GM19397 (cell line): ENCODE measurements at regions not wholly inside any gene's neighbourhood (a gene's known extent, or its start where the extent isn't known, plus 50 kb on each side); places are given as distances from the start of the nearest gene placed in this dataset.

ENCODE experiments used
- ATAC-seq: cut with Tn5 transposase; IDR thresholded peaks from one replicate; pipeline ENCODE4 v1.9.1; 2021; ENCODE audit warnings: mild to moderate bottlenecking, moderate library complexity; ENCODE audit not compliant: unreplicated experiment

GRCh38 chr17:36727577-36727976, 126.2 kb downstream of the MRM1 start:
- ATAC-seq = no peak

DNA sequence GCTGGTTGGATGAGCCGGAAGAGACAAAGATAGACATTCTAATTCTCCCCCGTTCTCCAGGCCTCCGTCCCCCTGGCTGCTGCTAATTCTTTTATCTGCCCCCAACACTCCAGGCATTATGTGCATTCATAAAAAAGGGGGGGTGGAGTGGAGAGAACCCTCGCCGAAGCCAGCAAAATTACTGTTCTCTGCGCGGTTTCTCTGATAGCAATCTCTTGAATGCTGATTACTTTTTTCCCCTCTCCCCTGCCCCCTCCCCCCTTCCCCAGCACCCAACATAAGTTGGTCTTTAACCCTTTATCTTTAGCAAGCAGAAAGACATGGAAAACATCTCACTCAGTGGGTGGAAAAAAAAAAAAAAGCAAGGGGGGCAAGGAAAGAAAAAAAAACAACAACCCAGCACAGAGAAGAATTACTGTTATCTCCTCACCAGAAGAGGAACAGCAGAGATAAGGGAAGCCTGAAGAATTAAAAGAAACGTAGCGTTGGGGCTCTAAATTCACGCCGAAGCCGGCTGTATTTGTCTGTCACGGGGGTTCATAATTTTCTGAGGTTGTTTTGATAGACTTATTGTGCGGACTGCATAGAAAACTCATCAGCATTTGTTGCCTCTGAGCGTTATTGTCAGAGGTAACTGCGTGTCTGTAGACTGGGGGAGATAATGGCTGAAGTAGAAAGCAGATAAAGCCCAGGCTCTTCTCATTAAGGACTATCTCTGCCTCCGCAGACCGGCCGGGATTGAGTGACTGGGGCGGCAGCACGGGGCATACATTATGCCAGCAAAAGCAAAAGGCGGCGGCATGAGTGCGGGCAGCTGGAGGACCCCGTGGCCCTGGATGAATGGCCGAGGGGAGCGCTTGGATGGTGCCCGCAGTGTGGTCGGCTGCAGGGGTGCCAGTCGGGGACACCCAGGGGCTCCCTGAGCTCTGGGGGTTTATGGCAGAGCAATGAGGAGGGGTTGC, 126.9 kb downstream of the MRM1 start:
- no peak for ATAC-seq

DNA sequence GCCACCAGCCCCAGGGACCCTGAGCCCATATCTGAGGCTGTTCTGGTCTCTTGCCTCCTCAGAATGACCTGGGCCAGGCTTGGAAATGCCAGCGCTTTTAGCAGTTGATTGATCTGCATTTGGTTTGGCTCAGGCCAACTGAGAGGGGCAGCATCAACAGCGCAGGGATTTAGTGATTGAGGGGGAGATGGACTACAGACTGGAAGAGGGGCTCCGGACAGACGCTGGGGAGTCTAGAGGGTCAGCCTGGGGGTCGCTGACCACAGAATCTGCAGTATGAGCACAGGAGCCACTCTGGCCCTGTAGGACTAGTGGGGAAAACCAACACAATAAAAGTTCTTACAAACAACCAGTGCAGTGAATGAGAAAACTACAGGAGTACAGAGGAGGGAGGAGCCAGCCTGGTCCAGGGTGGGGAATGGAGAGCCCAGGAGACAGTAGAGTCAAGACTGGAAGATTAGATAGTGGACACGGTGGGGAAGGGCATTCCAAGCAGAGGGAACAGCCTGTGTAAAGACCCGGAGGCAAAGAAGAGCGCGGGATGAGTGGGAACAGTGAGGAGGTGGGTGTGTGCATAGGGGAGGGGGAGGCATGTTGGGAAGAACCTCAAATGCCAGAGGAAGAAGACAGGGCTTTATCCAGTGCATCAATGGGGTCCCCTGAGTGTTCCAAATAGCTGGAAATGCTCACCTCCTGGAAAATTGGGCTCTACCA, 128.9 kb downstream of the MRM1 start:
- no peak for ATAC-seq

GRCh38 chr17:36730857-36731490, 129.6 kb downstream of the MRM1 start:
- ATAC-seq = no peak

DNA sequence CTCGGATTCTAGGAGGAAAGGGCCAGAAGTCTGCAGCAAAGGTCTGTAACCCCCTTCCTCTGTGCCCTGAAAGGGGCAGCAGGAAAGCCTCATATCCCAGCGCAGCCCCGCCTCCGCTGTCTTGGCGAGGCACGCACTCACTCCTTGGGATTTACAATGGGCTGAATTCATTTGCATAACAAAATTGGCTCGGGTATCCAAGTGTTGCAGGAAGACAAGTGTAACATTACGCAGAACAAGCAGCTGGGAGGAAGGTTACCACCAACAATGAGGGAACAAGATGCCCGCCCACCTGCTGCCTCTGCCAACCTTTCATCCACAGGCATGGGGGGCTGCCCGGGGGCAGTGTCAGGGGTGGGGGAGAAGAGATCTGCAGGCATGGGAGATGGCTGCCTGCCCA, 130.4 kb downstream of the MRM1 start:
- ATAC-seq = no peak

DNA sequence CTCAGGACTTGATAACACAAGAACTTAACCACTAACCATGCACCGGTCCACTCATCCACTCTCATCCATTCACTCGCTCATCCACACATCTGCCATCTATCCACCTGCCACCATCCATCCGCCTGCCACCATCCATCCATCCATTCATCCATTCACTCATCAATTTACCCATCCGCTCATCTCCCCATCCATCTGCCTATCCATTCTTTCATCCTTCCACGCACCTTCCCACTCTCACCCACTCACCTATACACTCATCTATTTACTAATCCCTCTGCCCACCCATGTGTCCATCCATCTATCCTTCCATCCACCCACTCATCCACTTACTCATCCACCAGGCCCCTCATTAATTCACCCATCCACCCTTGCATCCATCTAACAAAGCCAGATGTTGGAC, 131.0 kb downstream of the MRM1 start:
- no peak for ATAC-seq

DNA sequence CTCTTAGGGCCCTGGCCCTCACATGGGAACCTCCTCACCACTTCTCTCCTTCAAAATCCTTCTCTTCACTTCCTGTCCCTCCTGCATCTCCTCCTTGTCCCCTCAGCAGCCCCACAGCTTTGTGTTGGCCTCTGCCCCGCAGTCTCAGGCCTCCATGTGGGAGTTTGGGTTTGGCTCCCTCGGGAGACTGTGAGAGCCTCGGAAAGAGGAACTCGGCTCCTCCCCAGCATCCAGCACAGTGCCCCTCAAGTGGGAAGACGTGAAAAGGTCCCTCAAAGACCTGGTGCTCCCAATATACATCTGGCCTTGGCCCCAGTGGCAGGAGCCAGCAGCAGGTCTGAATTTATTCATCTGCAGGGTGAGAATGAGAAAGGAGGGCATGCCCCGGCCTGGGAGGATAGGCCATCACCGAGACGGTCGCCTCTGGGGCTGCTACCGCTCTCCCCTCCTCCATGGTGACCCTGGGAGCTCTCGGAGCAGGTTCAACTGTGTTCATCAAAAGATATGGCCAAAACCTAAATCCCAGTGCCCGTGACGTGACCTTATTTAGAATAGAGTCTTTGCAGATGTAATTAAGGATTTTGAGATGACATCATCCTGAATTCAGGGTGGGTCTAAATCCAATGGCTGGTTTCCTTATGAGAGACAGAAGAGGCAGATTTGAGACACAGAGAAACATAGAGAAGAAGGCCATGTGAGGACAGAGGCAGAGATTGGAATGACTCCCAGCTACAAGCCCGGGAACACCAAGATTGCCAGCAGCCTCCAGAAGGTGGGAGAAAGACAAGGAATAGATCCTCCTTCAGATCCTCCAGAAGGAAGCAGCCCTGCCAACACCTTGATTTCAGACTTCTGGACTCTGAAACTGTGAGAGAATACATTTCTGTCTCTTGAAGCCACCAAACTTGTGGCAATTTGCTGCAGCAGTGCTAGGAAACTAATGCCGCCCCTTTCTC, 135.1 kb downstream of the MRM1 start:
- no peak for ATAC-seq

- ATAC-seq = no peak
Measured at GRCh38 chr17:36739208-36739607, 137.8 kb downstream of the MRM1 start.

DNA sequence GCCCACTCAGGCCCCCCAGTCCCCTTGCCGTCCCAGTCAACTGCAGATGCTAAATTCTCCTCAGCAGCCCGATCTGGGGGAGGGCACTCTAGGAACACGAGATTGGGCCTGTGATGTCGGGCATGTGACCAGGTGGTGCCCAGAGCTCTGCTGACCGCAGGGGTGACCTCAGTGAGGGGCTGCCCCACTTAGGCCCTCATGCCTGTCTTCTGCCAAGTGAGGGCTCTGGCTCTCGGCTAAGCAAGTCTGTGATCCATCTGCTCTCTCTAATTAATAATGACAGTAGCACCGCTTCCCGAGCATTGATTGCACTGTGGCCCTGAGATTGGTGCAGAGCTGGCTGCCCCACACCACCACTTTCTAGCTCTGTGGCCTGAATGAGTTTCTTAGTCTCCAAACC, 138.8 kb downstream of the MRM1 start:
- ATAC-seq = no peak

DNA sequence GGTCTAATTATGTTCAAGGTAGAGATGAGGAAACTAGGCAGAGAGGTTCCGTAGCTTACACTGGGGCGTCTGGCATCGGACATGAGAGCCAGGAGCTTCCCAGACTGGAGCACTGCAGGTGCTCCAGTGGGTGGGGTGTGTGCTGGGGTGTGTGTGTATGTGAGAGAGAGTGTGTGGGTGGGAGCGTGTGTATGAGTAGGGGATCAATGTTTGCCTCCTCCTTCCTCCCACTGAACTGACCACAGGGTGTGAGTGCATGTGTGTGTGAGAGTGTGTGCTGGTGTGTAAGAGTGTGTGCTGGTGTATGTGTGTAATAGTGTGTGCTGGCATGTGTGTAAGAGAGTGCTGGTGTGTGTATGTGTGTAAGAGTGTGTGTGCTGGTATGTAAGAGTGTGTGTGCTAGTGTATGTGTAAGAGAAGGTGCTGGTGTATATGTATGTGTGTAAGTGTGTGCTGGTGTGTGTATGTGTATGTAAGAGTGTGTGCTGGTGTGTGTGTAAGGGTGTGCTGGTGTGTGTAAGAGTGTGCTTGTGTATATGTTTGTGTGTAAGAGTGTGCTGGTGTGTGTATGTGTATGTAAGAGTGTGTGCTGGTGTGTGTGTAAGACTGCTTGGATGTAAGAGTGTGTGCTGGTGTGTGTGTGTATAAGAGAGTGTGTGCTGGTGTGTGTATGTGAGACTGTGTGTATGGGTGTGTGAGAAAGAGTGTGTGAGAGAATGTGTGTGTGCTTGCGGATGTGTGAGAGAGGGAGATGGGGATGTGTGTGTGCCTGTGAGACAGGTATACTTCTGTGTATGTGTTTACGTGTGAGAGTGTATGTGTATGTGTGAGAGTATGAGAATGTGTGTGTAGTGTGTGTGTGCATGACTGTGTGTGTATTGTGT, 139.9 kb downstream of the MRM1 start:
- ATAC-seq = no peak

DNA sequence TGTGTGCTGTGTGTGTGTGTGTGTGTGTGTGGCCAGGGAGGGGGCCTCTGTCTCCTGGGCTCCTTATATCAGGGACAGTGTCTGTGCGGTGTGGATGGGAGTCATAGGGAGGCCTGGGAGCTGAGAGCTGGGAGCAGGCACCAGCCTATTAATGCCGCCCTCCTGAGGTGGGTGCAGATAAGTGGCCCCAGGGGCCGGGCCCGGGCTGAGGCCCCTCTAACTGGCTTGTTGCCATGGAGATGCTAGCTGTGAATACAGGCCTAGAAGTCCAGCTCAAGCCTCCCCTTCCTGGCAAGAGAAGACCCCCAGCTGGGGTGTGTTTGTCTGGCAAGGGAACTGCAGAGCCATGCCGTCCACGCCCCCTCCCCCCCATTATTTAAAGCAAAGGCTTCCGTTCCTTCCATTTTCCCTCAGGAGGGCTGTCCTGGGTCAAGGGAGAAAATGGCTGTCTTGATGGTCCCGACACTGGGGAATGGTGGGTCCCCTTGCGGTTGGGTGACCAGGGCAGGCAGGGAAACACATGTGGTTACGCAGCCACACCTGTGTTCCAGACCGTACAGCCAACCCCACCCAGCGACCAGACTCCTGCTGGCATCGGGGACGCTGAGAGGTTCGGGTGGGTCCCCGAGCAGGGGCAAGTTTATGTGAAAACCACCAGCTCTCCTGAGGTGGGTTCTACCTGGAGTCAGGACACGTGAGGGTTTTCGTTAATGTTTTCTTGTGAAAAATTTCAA, 141.1 kb downstream of the MRM1 start:
- ATAC-seq = no peak

DNA sequence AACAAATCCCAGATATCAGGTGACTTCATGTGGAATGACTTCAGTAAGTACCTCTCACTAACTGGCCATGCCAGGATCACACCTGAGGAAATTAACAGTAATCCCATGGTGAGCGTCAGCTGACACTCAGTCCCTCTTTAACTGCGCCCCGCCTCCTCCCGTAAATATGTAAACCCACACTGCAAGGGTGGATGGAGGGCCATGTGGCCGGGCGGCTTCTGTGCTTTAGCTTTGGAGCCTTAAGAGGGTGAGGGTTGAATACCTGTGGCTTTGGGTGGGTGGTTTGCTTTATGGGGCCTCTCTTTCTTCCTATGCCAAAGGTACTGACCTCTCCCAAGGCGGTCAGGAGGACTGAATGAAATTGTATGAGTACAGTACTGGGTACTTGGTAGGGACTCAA, 141.7 kb downstream of the MRM1 start:
- ATAC-seq = no peak

- ATAC-seq = no peak
Measured at GRCh38 chr17:36746381-36747053, 145.1 kb downstream of the MRM1 start.

GRCh38 chr17:36747861-36748260, 146.5 kb downstream of the MRM1 start:
- no peak for ATAC-seq

DNA sequence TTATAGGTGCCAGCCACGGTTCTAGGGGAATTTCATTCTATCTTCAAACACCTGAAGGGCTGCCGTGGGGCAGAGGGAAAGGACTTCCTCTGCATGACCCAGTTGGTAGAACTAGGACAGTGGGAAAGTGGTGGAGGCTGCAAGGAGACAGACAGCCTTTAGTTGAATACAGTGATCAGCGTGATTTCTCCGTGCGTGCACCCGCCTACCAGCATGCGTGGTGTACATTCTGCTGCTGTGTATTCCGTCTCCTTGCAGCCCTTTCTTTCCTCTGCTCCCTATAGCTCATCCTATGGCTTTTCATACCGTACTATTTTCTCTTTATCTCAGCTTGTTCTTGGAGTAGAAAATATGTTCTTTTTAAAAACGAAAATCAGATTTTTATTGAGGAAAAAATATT, 146.9 kb downstream of the MRM1 start:
- no peak for ATAC-seq

DNA sequence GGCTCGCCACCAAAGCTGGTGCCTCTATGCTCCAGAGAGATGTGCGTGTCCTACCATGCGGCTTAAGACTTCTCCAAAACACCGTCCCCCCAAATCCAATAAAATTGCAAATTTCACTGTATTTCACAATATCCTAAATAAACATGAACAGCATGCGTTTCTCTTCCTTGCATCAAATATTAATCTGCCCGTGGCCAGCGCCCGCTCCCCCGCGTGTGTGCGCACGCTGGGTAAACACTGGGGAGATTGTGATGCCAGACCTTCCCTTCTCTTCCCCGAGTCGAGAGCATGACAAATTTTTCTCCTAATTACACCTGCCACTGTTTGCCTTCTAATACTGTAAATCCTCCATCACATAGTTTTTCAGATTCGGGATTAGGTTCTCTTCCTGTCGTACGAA, 148.1 kb downstream of the MRM1 start:
- ATAC-seq = no peak

GRCh38 chr17:36750316-36750885, 149.0 kb downstream of the MRM1 start:
- no peak for ATAC-seq
